ENCODE measurements at regions not wholly inside any gene's neighbourhood (a gene's known extent, or its start where the extent isn't known, plus 50 kb on each side); places are given as distances from the start of the nearest gene placed in this dataset.

DNA sequence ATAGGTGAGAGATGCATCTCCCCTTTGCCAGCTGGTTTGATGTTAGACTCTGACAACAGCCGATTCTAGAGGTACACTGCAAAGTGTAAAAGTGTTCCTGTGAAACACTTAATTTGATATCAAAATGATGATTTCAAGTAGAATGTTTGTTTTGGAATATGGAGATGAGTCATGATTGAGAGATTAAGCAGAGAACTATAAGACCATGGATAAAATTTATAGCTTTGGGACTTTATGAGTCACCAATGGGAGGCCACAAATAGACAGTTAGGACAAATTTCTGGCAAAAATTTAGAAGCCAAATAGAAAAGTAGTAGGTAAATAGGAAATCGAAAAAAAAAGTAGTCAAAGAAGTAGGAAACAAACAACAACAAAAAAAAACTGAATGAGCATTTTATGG is 672.5 kb downstream of the NSUN3 start:
- WGBS, 2 donors (ENCODE audit: low coverage in 1 of 2), result 55 to 61% methylated on average over 2 of the region's 2 CpGs
- intact Hi-C loops (cut with DNase I; ENCODE audit: low total_unique reads) (no loop called here), in situ Hi-C loops (cut with MboI; ENCODE audit: low pct_ligation_motif_present in 1 of 4, low pct_unique_long_range_greater_than_20kb in 1 of 4, low sequenced_read_pairs in 3 of 4) (no loop called here)
- TF ChIP-seq POLR2AphosphoS5 (IDR thresholded peaks at IDR 0.05), result no peak
- no peak for TF ChIP-seq EP300 (IDR thresholded peaks at IDR 0.05; ENCODE audit: low read depth)
- TF ChIP-seq, protein P1, sequence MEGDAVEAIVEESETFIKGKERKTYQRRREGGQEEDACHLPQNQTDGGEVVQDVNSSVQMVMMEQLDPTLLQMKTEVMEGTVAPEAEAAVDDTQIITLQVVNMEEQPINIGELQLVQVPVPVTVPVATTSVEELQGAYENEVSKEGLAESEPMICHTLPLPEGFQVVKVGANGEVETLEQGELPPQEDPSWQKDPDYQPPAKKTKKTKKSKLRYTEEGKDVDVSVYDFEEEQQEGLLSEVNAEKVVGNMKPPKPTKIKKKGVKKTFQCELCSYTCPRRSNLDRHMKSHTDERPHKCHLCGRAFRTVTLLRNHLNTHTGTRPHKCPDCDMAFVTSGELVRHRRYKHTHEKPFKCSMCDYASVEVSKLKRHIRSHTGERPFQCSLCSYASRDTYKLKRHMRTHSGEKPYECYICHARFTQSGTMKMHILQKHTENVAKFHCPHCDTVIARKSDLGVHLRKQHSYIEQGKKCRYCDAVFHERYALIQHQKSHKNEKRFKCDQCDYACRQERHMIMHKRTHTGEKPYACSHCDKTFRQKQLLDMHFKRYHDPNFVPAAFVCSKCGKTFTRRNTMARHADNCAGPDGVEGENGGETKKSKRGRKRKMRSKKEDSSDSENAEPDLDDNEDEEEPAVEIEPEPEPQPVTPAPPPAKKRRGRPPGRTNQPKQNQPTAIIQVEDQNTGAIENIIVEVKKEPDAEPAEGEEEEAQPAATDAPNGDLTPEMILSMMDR (IDR thresholded peaks at IDR 0.05), result no peak
- no peak for TF ChIP-seq POLR2A (IDR thresholded peaks at IDR 0.05)
- DNase-seq, result no peak
- Histone ChIP-seq H3K4me3 (no peak overlapping the region), H3K9me3 (no peaks in the 10 kb centered on the region), H3K27ac (no peak overlapping the region), H3K36me3 (no peaks in the 10 kb centered on the region), H3K4me1 (no peaks in the 10 kb centered on the region), H3K27me3 (no peaks in the 10 kb centered on the region)

GRCh38 chr3:94737116-94737515 is 674.3 kb downstream of the NSUN3 start:
- Histone ChIP-seq H3K27ac (no peak overlapping the region), H3K4me1 (no peaks in the 10 kb centered on the region), H3K9me3 (no peaks in the 10 kb centered on the region), H3K27me3 (no peaks in the 10 kb centered on the region), H3K36me3 (no peaks in the 10 kb centered on the region), H3K4me3 (no peak overlapping the region)
- DNase-seq, result no peak
- WGBS, 2 donors (ENCODE audit: low coverage in 1 of 2), result 71 to 81% methylated on average over 1 to 2 of the region's 2 CpGs
- no peak for TF ChIP-seq POLR2A (IDR thresholded peaks at IDR 0.05)
- TF ChIP-seq, protein P1 (IDR thresholded peaks at IDR 0.05), result no peak
- no peak for TF ChIP-seq POLR2AphosphoS5 (IDR thresholded peaks at IDR 0.05)
- no peak for TF ChIP-seq EP300 (IDR thresholded peaks at IDR 0.05; ENCODE audit: low read depth)
- intact Hi-C loops (cut with DNase I; ENCODE audit: low total_unique reads) (no loop called here), in situ Hi-C loops (cut with MboI; ENCODE audit: low pct_ligation_motif_present in 1 of 4, low pct_unique_long_range_greater_than_20kb in 1 of 4, low sequenced_read_pairs in 3 of 4) (no loop called here)

- Histone ChIP-seq H3K9me3 (no peaks in the 10 kb centered on the region), H3K36me3 (no peaks in the 10 kb centered on the region), H3K27me3 (no peaks in the 10 kb centered on the region), H3K27ac (no peak overlapping the region), H3K4me1 (no peaks in the 10 kb centered on the region), H3K4me3 (no peak overlapping the region)
- in situ Hi-C loops (cut with MboI; ENCODE audit: low pct_ligation_motif_present in 1 of 4, low pct_unique_long_range_greater_than_20kb in 1 of 4, low sequenced_read_pairs in 3 of 4), result no loop called here
- no peak for TF ChIP-seq POLR2AphosphoS5 (IDR thresholded peaks at IDR 0.05)
- TF ChIP-seq, protein P1 (IDR thresholded peaks at IDR 0.05), result no peak
- TF ChIP-seq POLR2A (IDR thresholded peaks at IDR 0.05), result no peak
- no peak for TF ChIP-seq EP300 (IDR thresholded peaks at IDR 0.05; ENCODE audit: low read depth)
- WGBS, 2 donors (ENCODE audit: low coverage in 1 of 2), result 63 to 65% methylated on average over 3 of the region's 3 CpGs
- intact Hi-C loops (cut with DNase I; ENCODE audit: low total_unique reads), result no loop called here
- no peak for DNase-seq
These were observed 676.6 kb downstream of the NSUN3 start for GRCh38 chr3:94739420-94739819.

- H3K9me3 ChIP-seq, result no peaks in the 10 kb centered on the region
- in situ Hi-C loops (cut with MboI; ENCODE audit: low pct_ligation_motif_present in 1 of 4, low pct_unique_long_range_greater_than_20kb in 1 of 4, low sequenced_read_pairs in 3 of 4) (no loop called here), intact Hi-C loops (cut with DNase I; ENCODE audit: low total_unique reads) (no loop called here)
- no peak overlapping the region for H3K27ac ChIP-seq
- H3K27me3 ChIP-seq, result no peaks in the 10 kb centered on the region
- no peak for DNase-seq
- 69 to 70% methylated on average over 5 of the region's 5 CpGs for WGBS, 2 donors (ENCODE audit: low coverage in 1 of 2)
- TF ChIP-seq POLR2AphosphoS5 (IDR thresholded peaks at IDR 0.05) (no peak), POLR2A (IDR thresholded peaks at IDR 0.05) (no peak), EP300 (IDR thresholded peaks at IDR 0.05; ENCODE audit: low read depth) (no peak)
- TF ChIP-seq, protein P1 (IDR thresholded peaks at IDR 0.05), result no peak
- H3K36me3 ChIP-seq, result no peaks in the 10 kb centered on the region
- H3K4me3 ChIP-seq, result no peak overlapping the region
- H3K4me1 ChIP-seq, result no peaks in the 10 kb centered on the region
These were observed 695.9 kb downstream of the NSUN3 start for GRCh38 chr3:94758751-94759150.

Measured in transverse colon (tissue), 4 donors.